ENCODE measurements at regions not wholly inside any gene's neighbourhood (a gene's known extent, or its start where the extent isn't known, plus 50 kb on each side); places are given as distances from the start of the nearest gene placed in this dataset.
"Not testable (repeated sequence)": the region's sequence is repeated elsewhere in the genome, so short reads cannot be mapped to it uniquely, and the experiment has no call there.

DNA sequence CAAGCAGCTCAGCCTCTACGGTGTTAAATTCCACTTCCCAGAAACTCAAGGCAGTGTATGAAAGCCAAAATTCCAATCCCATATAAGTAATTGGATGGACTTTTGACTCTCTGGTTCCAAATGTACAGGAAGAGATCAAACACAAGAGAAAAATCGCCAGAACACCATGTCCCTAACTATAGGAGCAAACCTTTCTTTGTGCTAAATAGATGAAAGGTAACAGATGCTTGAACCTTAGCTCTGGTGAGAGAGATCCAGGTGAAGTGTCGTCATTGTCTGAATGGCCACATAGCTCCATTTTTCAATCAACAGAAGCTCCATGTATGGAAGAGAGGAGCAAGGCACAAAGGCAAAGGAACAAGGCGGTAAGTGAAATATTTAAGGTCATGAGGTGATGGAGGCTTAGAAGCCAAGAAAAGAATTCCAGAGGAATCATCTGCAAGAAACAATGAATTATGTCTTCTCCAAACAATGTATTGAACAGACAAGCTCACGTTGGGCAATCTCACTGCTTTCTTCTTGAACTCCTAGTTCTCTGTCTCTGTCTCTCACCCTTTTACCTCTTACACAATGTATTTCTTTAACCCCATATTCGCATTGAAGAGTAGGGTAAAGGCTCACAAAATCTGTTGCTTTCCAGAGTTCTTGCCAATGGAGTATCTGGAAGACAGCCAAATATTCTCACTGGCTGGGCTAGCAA, 585.1 kb downstream of the GATA3 start:
- DNase-seq (ENCODE audit: low read depth in 2 of 3, low spot score in 2 of 3) = no peak

GRCh38 chr10:8640301-8640700, 585.8 kb downstream of the GATA3 start:
- no peak for DNase-seq (ENCODE audit: low read depth in 2 of 3, low spot score in 2 of 3)

DNA sequence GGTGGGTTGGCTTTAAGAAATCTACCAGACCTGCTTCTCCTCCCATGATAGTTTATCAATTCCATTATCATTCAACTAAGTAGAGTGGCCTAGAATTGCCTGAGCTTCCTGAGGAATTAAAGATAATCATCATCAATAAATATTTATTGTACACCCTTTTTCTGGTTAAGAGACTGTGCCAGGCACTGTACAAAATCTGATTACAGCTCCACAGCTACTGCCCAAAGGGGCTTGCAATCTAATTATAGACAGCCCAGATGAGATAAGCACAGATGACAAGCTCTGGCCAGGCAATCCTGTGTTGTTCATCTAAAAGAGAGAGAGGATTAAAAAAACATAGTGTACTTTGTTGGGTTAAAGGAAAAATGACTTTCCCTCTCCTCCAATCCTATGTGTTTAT, 586.4 kb downstream of the GATA3 start:
- DNase-seq (ENCODE audit: low read depth in 2 of 3, low spot score in 2 of 3) = no peak

- no peak for DNase-seq (ENCODE audit: low read depth in 2 of 3, low spot score in 2 of 3)
These were observed 601.8 kb downstream of the GATA3 start for GRCh38 chr10:8656261-8656660.

DNA sequence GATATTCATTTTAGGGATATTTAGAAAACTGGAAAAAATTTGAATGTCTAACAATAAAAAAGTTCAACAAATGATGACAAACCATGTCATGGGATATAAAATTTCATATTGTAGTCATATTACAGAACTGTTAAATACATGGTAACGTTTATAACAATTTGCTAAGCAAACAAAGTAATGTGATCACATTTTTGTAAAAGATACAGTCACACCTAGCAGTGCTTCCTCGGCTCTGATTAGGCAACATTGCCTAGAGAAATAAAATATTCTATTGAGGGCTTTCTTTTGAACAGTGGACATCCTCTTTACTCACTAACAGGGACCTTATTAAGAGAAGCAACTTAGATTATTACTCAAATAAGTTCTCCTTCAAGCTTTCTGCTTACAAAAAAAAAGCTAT, 605.5 kb downstream of the GATA3 start:
- no peak for DNase-seq (ENCODE audit: low read depth in 2 of 3, low spot score in 2 of 3)

- DNase-seq (ENCODE audit: low read depth in 2 of 3, low spot score in 2 of 3) = no peak
These were observed 607.4 kb downstream of the GATA3 start for GRCh38 chr10:8661886-8662285.

- no peak for DNase-seq (ENCODE audit: low read depth in 2 of 3, low spot score in 2 of 3)
These were observed 608.6 kb downstream of the GATA3 start for GRCh38 chr10:8663131-8663530.

DNA sequence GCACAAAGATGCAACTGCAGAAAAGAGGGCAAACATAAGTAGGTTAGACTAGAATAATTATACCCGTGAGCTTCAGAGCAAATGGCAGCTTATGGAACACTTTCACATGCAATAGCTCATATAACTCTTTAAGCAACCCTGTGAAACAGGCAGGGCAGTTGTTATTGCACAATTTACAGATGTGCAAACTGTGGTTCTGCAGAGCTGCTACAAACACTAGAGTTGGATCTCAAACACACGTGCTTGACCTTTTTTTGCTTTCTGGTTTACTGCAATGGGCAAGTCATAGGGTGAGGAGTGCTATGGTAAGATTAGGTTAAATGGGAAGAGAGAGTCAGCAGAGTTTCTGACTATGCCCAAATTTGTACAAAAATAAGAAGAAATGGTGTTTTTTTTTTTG, 610.8 kb downstream of the GATA3 start:
- DNase-seq (ENCODE audit: low read depth in 2 of 3, low spot score in 2 of 3) = no peak

GRCh38 chr10:8670461-8670860, 616.0 kb downstream of the GATA3 start:
- no peak for DNase-seq (ENCODE audit: low read depth in 2 of 3, low spot score in 2 of 3)

- DNase-seq (ENCODE audit: low read depth in 2 of 3, low spot score in 2 of 3) = no peak
These were observed 619.7 kb downstream of the GATA3 start for GRCh38 chr10:8674230-8674629.

- DNase-seq (ENCODE audit: low read depth in 2 of 3, low spot score in 2 of 3) = no peak
These were observed 623.2 kb downstream of the GATA3 start for GRCh38 chr10:8677642-8678041.

DNA sequence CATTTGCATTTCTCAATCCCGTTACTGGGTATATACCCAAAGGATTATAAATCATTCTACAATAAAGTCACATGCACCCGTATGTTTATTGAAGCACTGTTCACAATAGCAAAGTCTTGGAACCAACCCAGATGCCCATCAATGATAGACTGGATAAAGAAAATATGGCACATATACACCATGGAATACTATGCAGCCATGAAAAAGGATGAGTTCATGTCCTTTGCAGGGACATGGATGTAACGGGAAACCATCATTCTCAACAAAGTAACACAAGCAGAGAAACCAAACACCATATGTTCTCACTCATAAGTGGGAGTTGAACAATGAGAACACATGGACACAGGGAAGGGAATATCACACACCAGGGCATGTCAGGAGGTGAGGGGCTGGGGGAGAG, 630.4 kb downstream of the GATA3 start:
- not testable (repeated sequence) for DNase-seq (ENCODE audit: low read depth in 2 of 3, low spot score in 2 of 3)

GRCh38 chr10:8688881-8689280, 634.4 kb downstream of the GATA3 start:
- no peak for DNase-seq (ENCODE audit: low read depth in 2 of 3, low spot score in 2 of 3)

DNA sequence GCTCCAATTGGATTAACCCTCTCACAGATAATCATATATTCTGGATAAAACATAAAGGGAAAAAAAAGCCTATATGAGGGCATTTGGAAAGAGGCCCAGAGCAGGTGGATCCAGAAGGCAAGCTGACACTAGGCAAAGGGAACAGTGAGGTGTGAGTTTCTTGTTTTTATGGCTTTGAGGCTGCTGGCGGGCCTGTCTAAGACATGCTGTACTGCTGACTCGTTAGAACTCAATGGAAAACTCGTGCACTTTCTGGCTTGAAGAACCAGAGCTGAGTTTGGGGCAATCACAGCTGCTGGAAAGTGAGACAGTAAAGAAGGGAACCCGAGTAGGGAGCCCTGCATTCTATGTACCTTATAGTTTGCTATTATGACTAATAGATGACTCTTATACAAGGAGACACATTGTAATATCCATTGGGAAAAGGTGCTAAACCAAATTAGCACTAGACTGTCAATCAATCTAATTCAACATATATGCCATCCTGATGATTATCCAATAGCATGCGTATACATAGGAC, 637.1 kb downstream of the GATA3 start:
- DNase-seq (ENCODE audit: low read depth in 2 of 3, low spot score in 2 of 3) = no peak

DNA sequence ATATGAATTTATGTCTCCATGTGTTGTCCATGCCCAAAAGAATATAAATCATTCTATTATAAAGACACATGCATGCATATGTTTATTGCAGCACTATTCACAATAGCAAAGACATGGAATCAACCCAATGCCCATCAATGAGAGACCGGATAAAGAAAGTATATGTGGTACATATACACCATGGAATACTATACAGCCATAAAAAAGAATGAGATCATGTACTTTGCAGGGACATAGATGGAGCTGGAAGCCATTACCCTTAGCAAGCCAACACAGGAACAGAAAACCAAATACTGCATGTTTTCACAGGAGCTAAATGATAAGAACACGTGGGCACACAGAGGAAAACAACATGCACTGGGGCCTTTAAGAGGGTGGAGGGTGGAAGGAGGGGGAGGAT, 639.1 kb downstream of the GATA3 start:
- not testable (repeated sequence) for DNase-seq (ENCODE audit: low read depth in 2 of 3, low spot score in 2 of 3)

GRCh38 chr10:8696746-8697145, 642.3 kb downstream of the GATA3 start:
- no peak for DNase-seq (ENCODE audit: low read depth in 2 of 3, low spot score in 2 of 3)

- no peak for DNase-seq (ENCODE audit: low read depth in 2 of 3, low spot score in 2 of 3)
These were observed 646.2 kb downstream of the GATA3 start for GRCh38 chr10:8700689-8701088.

DNA sequence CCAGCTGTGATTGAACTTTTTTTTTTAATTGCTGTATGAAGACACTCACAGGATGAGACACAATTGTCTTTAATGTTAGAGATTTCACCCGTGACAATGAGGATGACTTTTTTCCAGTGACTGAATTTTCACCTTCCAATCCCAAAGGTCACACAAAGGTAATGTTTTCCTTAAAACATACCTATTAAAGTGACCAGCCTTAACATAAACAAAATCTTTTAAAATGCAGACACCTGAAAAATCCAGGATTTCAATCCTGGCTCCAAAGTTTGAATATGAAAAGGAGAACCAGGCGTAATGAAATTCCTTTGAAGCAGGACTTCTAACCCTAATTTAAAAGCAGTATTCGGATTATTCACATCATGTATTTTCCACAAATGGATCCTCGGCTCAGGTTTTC, 647.7 kb downstream of the GATA3 start:
- no peak for DNase-seq (ENCODE audit: low read depth in 2 of 3, low spot score in 2 of 3)

DNA sequence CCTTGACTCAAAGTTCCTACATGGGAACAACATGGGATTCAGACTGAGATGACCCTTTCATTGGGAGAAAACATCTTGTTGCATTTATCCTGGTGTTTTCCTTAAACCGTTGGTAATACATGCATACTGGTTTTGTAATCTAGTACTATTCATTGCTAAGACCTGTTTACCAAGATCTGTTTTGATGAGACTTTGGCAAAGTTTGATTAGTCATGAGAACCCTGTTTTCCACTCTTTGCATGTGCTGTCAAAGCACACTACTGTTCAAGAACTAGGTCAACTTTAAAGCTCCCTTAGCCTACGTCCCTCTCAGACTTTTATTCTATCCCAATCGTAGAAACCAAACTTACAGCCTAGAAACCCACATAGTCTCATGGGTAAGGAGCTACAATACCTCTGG, 650.9 kb downstream of the GATA3 start:
- DNase-seq (ENCODE audit: low read depth in 2 of 3, low spot score in 2 of 3) = no peak

DNA sequence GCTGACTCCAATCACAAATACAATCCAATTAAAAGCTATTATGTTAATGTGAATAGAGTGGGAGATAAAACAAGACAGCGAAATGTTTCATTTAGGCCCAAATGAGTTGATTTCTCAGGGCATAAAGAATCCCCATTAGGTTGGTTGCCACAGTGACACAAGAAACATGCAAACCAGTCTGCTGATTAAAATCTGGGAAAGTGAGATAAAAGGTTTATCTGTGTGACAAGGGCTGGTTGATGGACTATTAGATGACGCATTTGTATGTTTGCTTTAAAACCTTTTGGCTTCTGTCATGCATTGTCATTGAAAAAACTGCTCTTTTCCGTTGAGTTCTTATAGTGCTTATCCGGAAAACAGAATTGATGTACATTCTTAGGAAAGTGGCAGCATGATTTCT, 658.2 kb downstream of the GATA3 start:
- DNase-seq (ENCODE audit: low read depth in 2 of 3, low spot score in 2 of 3) = no peak

DNA sequence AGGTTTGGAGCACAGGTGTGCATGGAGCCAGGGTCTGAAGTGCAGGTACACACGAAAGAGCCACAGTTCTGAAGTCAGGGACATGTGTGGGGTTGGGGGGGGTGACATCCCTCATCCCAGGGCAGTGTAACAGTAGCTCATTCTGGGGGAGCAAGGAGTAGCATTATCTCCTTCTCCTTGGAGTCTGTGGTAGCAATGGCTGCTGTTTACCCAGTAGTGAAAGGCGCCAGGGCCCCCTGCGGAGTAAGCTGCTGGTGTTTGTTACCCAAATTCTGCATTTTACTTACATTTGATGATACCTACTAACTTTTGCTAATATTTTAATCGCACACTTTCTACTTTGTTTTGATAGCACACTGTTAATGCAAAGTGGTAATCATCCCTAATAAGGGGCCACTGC, 665.5 kb downstream of the GATA3 start:
- no peak for DNase-seq (ENCODE audit: low read depth in 2 of 3, low spot score in 2 of 3)

GRCh38 chr10:8721650-8722049, 667.2 kb downstream of the GATA3 start:
- DNase-seq (ENCODE audit: low read depth in 2 of 3, low spot score in 2 of 3) = no peak

DNA sequence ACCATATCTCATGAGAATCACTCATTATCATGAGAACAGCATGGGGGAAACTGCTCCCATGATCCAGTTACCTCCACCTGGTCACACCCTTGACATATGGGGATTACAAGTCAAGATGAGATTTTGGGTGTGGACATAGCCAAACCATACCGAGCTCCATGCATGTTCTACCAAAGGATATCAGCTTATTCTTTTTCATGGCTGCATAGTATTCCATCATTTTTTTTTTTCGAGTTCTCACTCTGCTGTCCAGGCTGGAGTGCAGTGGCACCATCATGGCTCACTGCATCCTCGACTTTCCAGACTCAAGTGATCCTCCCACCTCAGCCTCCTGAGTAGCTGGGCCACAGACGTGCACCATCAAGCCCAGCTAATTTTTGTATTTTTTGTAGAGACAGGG, 668.3 kb downstream of the GATA3 start:
- no peak for DNase-seq (ENCODE audit: low read depth in 2 of 3, low spot score in 2 of 3)

All from hematopoietic multipotent progenitor cell (in vitro differentiated cells).